HG03520 (cell line): ENCODE measurements at regions not wholly inside any gene's neighbourhood (a gene's known extent, or its start where the extent isn't known, plus 50 kb on each side); places are given as distances from the start of the nearest gene placed in this dataset.
A peak's percentile ranks its signal among the peaks of the same experiment; 100 is the strongest.
"Not testable (repeated sequence)": the region's sequence is repeated elsewhere in the genome, so short reads cannot be mapped to it uniquely, and the experiment has no call there.

ENCODE experiments used
- ATAC-seq: cut with Tn5 transposase; IDR thresholded peaks from one replicate; pipeline ENCODE4 v1.9.1; 2021; ENCODE audit warnings: mild to moderate bottlenecking, moderate library complexity; ENCODE audit not compliant: unreplicated experiment

GRCh38 chr6:28831683-28832082 is 92.1 kb downstream of the TRIM27 start:
- not testable (repeated sequence) for ATAC-seq

GRCh38 chr6:28836703-28837102 is 87.1 kb downstream of the TRIM27 start:
- ATAC-seq: not testable (repeated sequence)

- ATAC-seq: peak; percentile 52
These were observed 85.5 kb downstream of the TRIM27 start for GRCh38 chr6:28838289-28838633.

- ATAC-seq: peak; percentile 61
These were observed 84.9 kb downstream of the TRIM27 start for GRCh38 chr6:28838634-28839442.

GRCh38 chr6:28839443-28840120 is 84.2 kb downstream of the TRIM27 start:
- ATAC-seq: no peak

- ATAC-seq: no peak
These were observed 82.5 kb downstream of the TRIM27 start for GRCh38 chr6:28841290-28841689.

- ATAC-seq: not testable (repeated sequence)
These were observed 75.0 kb downstream of the TRIM27 start for GRCh38 chr6:28848756-28849155.
